Fibroblast of lung (primary cell): ENCODE measurements at regions not wholly inside any gene's neighbourhood (a gene's known extent, or its start where the extent isn't known, plus 50 kb on each side); places are given as distances from the start of the nearest gene placed in this dataset.

Source experiments
- EZH2 ChIP-seq: IDR thresholded peaks from 2 replicates; pipeline ENCODE4 v1.5.1; 2012; ENCODE audit warnings: low read length, control low read depth, mild to moderate bottlenecking; ENCODE audit errors: missing control alignments
- TF ChIP-seq, protein P1 (sequence below), 2 donors: IDR thresholded peaks in 1 of 2; conservative IDR thresholded peaks in 1 of 2; 1 replicate in 1 of 2; 2 replicates in 1 of 2; pipeline ENCODE4 v1.5.1; 2011 to 2012; ENCODE audit warnings: low read length in 2 of 2, control low read depth in 1 of 2, inconsistent platforms in 1 of 2, low read depth in 1 of 2, mild to moderate bottlenecking in 1 of 2

DNA sequence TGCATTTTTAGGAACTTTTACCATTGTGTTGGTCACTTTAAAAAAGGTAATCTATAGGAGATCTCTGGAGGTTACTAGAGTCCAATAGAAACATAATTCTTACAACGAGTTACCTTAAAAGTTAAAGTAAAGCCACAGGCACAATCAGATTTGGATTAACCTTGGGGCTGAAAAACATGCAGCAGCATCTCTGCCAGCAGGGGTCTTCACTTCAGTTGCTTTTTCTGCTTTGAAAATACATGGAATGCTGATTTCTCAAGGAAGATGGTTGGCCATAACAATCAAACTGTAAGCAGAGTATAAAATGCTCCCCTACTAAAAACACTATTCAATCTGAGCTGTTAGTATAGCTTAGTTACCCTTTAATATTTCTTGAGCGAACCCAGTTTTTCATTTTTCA is 1072.3 kb upstream of the PCDH10 start:
- TF ChIP-seq, protein P1, sequence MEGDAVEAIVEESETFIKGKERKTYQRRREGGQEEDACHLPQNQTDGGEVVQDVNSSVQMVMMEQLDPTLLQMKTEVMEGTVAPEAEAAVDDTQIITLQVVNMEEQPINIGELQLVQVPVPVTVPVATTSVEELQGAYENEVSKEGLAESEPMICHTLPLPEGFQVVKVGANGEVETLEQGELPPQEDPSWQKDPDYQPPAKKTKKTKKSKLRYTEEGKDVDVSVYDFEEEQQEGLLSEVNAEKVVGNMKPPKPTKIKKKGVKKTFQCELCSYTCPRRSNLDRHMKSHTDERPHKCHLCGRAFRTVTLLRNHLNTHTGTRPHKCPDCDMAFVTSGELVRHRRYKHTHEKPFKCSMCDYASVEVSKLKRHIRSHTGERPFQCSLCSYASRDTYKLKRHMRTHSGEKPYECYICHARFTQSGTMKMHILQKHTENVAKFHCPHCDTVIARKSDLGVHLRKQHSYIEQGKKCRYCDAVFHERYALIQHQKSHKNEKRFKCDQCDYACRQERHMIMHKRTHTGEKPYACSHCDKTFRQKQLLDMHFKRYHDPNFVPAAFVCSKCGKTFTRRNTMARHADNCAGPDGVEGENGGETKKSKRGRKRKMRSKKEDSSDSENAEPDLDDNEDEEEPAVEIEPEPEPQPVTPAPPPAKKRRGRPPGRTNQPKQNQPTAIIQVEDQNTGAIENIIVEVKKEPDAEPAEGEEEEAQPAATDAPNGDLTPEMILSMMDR (conservative IDR thresholded peaks at IDR 0.05 in 1 of 2, IDR thresholded peaks at IDR 0.05 in 1 of 2; ENCODE audit: low read depth in 1 of 2, low read length in 2 of 2) = peak in 1 of 2 donors; percentile 8
- TF ChIP-seq EZH2 = no peak
